SH-SY5Y (cell line): ENCODE measurements at regions not wholly inside any gene's neighbourhood (a gene's known extent, or its start where the extent isn't known, plus 50 kb on each side); places are given as distances from the start of the nearest gene placed in this dataset.

ENCODE experiments used
- GATA2 ChIP-seq: IDR thresholded peaks from 2 replicates; pipeline ENCODE4 v1.6.1; 2011; ENCODE audit warnings: mild to moderate bottlenecking, low read depth, low read length
- GATA3 ChIP-seq: IDR thresholded peaks from 2 replicates; pipeline ENCODE4 v1.6.1; 2011; ENCODE audit warnings: low read depth, mild to moderate bottlenecking, low read length, moderate library complexity

DNA sequence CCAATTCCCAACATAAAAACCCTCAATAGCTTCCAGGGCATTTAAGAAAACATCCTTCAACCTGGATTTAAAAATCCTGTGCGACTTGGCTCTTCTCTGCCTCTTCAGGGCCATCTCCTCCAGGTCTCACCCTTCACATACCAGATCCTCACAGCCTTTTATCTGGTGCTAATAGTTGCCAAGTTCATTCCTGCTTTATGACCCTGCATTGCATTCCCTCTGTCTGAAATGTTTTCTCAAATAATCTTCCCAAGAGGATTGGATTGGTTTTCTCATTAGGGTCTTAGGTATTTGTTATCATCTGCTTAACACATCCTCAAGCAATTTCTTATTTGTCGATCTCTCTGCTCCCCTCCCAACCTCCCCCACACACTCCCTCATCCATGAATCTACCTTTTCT, 832.0 kb downstream of the GALC start:
- TF ChIP-seq GATA3 (no peak), GATA2 (no peak)
